Vagina (tissue), 2 donors: ENCODE measurements at regions not wholly inside any gene's neighbourhood (a gene's known extent, or its start where the extent isn't known, plus 50 kb on each side); places are given as distances from the start of the nearest gene placed in this dataset.

Source experiments
- POLR2AphosphoS5 ChIP-seq, 2 donors: sonication (generic); formaldehyde crosslinking; IDR thresholded peaks; one replicate each; pipeline ENCODE4 v1.9.0; 2017; ENCODE audit warnings: antibody characterized with exemption in 2 of 2, mild to moderate bottlenecking in 2 of 2, low read depth in 1 of 2; ENCODE audit not compliant: insufficient read depth in 1 of 2
- TF ChIP-seq, protein P1 (sequence below), 3 experiments: fragments of 450-650 bp in 2 of 3; fragments of 200-600 bp in 1 of 3; sonication (generic) in 1 of 3; IDR thresholded peaks; one replicate each; pipeline ENCODE4 v1.5.1; 2017 to 2019; ENCODE audit warnings: antibody characterized with exemption in 3 of 3, mild to moderate bottlenecking in 2 of 3, moderate library complexity in 2 of 3

DNA sequence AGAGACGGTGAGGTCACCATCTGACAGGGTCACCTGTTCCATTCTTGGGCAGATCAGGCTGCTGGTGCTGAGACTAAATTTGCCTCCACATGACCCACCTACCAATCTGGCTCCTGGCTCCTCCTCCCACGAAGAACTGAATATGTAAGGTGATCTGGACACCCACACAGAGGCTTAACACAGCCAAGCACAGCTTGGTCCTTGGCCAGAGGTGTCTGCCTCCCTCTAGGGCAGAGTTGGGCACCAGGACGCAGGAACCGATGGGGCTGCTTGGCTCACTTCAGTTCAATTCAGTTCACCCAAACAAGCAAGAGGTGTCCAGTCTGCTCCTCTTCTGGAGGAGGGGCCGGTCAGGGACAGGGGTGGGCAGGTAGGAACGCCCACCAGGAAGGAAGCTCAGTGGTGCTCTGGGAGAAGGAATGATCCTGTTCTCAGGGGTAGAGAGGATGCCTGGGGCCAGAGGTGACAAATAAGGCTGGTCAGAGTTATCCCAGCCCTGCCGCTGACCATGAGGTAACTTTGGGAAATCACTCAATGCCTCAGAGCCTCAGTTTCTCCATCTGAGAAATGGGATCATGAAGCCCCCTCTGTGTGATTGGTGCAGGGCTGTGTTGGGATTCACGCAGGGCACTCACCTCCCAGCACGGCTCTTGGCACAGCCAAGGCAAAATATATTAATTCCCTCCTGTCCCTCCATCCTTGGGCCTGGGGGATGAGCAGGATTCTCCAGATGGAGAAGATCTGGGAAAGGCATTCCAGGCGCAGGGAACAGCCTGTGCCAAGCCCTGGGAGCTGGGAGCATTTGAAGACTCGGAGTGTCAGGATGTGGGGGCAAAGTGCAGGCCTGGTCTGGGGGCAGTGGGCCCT lies 284.5 kb downstream of the PTPRU start:
- no peak for TF ChIP-seq POLR2AphosphoS5 (IDR thresholded peaks at IDR 0.05; ENCODE audit: insufficient read depth in 1 of 2, low read depth in 1 of 2)
- TF ChIP-seq, protein P1, sequence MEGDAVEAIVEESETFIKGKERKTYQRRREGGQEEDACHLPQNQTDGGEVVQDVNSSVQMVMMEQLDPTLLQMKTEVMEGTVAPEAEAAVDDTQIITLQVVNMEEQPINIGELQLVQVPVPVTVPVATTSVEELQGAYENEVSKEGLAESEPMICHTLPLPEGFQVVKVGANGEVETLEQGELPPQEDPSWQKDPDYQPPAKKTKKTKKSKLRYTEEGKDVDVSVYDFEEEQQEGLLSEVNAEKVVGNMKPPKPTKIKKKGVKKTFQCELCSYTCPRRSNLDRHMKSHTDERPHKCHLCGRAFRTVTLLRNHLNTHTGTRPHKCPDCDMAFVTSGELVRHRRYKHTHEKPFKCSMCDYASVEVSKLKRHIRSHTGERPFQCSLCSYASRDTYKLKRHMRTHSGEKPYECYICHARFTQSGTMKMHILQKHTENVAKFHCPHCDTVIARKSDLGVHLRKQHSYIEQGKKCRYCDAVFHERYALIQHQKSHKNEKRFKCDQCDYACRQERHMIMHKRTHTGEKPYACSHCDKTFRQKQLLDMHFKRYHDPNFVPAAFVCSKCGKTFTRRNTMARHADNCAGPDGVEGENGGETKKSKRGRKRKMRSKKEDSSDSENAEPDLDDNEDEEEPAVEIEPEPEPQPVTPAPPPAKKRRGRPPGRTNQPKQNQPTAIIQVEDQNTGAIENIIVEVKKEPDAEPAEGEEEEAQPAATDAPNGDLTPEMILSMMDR (IDR thresholded peaks at IDR 0.05) = no peak
